ENCODE measurements at regions not wholly inside any gene's neighbourhood (a gene's known extent, or its start where the extent isn't known, plus 50 kb on each side); places are given as distances from the start of the nearest gene placed in this dataset.

DNA sequence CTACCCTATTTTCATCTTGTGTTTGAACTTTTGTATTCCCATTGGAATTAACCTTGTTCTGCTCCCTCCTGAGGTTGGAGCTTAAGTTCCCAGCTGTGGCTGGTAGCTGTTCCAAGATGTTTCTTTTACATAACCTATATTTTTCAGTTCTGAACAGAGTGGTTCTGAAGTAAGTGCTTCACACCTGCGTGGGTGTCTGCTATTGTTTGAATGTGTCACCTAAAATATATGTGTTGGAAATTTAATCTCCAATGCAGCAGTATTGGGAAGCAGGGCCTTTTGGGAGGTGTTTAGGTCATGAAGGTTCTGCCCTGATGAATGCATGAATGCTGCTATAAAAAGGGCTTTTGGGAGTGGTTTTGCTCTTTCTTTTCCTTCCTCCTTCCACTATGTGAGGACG is 123.8 kb downstream of the LACC1 start:
- TF ChIP-seq, protein P1, sequence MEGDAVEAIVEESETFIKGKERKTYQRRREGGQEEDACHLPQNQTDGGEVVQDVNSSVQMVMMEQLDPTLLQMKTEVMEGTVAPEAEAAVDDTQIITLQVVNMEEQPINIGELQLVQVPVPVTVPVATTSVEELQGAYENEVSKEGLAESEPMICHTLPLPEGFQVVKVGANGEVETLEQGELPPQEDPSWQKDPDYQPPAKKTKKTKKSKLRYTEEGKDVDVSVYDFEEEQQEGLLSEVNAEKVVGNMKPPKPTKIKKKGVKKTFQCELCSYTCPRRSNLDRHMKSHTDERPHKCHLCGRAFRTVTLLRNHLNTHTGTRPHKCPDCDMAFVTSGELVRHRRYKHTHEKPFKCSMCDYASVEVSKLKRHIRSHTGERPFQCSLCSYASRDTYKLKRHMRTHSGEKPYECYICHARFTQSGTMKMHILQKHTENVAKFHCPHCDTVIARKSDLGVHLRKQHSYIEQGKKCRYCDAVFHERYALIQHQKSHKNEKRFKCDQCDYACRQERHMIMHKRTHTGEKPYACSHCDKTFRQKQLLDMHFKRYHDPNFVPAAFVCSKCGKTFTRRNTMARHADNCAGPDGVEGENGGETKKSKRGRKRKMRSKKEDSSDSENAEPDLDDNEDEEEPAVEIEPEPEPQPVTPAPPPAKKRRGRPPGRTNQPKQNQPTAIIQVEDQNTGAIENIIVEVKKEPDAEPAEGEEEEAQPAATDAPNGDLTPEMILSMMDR (IDR thresholded peaks at IDR 0.05), result no peak
- TF ChIP-seq ZFX (IDR thresholded peaks at IDR 0.05; ENCODE audit: borderline replicate concordance), result no peak

Data from 22Rv1 (cell line).